ENCODE measurements at regions not wholly inside any gene's neighbourhood (a gene's known extent, or its start where the extent isn't known, plus 50 kb on each side); places are given as distances from the start of the nearest gene placed in this dataset.

- TF ChIP-seq CTCF (conservative IDR thresholded peaks at IDR 0.05; ENCODE audit: low read depth, low read length) (no peak), EZH2 (IDR thresholded peaks at IDR 0.05; ENCODE audit: borderline replicate concordance, low read depth, low read length, poor library complexity, severe bottlenecking) (no peak)
These were observed 228.5 kb upstream of the CASK start for GRCh38 chrX:42151808-42152207.

Data from A673 (cell line).